Right renal cortex interstitium (tissue), 3 donors: ENCODE measurements at regions not wholly inside any gene's neighbourhood (a gene's known extent, or its start where the extent isn't known, plus 50 kb on each side); places are given as distances from the start of the nearest gene placed in this dataset.
"Not testable (repeated sequence)": the region's sequence is repeated elsewhere in the genome, so short reads cannot be mapped to it uniquely, and the experiment has no call there.

Experiments
- DNase-seq, 3 donors: peaks; one replicate each; pipeline ENCODE4 v3.0.0-alpha.2; 2013; ENCODE audit warnings: low read depth in 3 of 3, low spot score in 2 of 3

DNA sequence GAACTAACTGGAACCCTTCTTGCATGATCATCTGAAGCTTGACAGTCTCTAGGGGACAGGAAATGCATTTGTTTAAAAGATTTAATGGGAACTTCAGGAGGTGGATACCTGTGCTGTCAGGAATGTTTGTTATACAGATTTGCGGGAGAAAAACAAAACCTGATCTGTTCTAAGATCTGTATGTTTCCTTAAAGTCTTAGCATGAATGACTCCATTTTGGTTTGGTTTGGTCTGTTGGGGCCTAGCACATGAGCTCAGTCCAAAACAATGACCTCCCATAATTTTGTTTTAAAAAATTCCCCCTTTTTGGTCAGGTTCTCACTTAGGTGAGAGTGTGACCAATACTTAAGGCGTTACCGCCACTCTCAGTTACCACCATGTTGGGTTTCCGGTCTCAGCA lies 138.7 kb downstream of the AKR1D1 start:
- no peak for DNase-seq

DNA sequence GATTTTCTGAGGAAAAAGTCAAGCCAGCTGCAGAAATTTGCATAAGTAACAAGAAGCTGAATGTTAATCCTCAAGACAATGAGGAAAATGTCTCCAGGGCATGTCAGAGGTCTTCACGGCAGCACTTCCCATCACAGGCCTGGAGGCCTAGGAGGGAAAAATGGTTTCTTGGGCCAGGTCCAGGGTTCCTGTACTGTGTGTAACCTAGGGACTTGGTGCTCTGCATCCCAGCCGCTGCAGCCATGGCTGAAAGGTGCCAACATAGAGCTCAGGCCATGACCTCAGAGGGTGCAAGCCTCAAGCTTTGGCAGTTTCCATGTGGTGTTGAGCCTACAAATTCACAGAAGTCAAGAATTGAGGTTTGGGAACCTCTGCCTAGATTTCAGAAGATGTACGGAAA lies 144.1 kb downstream of the AKR1D1 start:
- DNase-seq, result not testable (repeated sequence)

DNA sequence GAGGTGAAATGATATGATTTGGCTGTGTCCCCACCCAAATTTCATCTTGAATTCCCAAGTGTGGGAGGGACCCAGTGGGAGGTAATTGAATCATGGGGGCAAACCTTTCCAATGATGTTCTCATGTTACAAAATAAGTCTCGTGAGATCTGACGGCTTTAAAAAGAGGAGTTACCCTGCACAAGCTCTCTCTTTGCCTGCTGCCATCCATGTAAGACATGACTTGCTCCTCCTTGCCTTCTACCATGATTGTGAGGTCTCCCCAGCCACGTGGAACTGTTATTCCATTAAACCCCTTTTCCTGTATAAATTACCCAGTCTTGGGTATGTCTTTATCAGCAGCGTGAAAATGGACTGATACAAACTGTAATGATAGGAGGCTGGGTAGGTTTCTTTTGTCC lies 145.1 kb downstream of the AKR1D1 start:
- not testable (repeated sequence) for DNase-seq

DNA sequence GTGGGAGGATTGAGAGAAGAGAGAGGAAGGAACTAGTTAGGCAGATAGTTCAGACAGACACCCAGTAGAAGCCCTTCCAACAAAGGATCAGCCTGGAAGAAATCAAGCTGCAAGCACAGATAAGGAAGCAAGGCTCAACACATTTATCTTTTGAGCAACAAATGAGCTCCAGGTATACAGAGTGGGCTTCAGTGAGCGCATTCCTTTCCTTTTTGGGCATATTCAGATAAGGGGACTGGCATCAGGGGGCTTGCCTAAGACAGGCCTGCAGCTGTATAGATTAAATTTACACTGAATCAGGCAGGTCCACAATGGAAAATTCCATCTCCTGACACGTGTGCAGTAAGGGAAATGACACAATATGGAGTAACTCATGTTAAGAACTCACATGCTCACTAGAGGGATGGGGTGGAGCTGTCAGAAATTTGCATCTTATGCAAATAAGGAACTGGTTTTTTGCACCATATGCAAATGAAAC lies 147.2 kb downstream of the AKR1D1 start:
- no peak for DNase-seq

DNA sequence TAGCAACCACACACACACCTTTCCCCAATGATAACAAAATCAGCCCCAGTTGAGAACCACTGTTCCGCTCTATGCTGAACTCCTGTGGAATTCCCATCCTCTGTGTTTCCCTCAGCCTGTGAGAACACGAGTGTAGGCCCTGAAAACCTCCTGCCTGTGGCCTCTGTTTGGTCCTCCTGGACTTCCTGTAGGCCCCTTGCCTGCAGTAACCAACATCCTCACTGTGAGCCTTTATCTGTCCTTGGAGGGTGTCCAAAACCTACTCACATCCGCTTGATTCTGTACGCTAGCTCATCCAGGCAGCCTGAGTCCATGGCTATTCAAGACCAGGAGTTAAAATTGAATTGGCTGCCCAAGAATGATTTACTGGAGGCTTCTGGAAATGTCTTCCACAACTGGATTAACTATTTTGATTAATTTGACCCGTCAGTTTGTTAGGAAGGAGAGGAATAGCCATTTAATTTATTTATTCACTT lies 149.8 kb downstream of the AKR1D1 start:
- peak in 1 of 3 donors; percentile 44 for DNase-seq

- no peak for DNase-seq
Observed at GRCh38 chr7:138226745-138227279, 150.6 kb downstream of the AKR1D1 start.

GRCh38 chr7:138228119-138228518 lies 151.9 kb downstream of the AKR1D1 start:
- DNase-seq, result no peak

DNA sequence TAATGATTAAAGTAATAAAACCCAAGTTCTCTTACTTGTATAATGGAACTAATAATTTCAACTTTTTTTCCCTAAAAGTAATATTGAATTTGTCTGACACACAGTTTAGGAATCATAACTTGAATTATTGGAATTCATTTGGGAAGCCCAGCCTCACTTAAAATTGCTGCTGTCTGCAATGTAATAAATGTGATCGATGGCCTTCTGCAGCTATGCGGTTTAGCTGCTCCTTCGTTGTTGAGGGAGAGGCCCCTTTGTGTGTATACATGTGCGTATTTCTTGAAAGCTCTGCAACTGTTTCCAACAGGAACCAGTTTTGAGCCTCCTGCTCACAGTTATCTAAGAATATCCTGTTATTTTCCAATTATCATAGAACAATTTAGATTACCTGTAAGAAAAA lies 152.5 kb downstream of the AKR1D1 start:
- no peak for DNase-seq

- DNase-seq, result no peak
Observed at GRCh38 chr7:138233189-138233588, 156.9 kb downstream of the AKR1D1 start.

- no peak for DNase-seq
Observed at GRCh38 chr7:138235207-138235606, 158.9 kb downstream of the AKR1D1 start.

DNA sequence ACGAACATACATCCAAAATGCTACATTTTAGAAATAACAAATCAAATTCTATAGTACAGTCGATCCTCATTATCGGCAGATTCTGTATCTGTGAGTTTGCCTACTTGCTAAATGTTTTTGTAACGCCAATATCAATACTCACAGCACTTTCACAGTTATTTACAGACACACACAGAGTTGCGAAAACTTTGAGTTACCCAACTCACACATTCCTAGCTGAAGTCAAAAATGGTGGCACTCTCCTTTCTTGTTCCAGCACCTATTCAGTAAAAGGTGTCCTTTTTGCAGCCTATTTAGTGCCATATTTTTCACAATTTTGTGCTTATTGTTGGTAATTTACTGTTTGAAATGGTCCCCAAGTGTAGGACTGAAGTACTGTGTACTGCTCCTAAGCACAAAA lies 161.7 kb downstream of the AKR1D1 start:
- no peak for DNase-seq

- no peak for DNase-seq
Observed at GRCh38 chr7:138238734-138239659, 162.7 kb downstream of the AKR1D1 start.

DNA sequence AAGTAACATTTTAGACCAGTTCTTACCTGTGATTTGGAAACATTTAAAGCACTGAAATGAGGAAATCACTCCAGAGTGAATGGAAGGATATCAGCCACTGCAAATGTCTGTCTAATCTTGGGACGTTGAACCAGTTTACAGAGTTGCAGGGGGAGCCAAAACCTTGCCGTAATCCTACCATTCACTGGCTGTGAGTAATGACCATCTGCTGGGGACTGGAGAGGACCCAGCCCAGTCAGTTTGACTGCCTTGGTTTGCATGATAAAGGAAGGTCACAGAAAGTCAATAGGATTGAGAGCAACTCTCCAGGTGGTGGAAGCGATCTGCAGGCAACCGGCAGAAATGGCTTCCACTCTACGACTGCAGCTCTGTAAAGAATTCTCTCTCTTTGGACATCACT lies 167.2 kb downstream of the AKR1D1 start:
- no peak for DNase-seq

DNA sequence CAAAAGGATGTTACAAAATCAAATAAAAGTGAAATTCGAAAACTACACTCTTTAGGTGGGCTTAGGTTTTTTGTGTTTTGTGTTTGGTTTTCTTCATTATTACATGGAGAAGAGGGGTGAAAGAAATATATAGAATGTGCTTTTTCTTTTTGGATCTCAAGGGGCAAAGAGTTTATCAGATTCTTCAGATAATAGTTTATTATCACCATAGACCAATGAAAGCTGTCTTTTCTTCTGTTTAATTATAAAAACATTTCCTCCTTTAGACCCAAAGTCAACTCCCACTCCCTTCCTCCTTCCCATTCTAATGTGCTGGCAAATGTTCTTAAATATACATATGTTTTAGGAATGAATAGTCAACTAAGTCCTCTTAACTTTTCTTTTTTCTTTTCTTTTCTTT lies 167.6 kb downstream of the AKR1D1 start:
- DNase-seq, result no peak

DNA sequence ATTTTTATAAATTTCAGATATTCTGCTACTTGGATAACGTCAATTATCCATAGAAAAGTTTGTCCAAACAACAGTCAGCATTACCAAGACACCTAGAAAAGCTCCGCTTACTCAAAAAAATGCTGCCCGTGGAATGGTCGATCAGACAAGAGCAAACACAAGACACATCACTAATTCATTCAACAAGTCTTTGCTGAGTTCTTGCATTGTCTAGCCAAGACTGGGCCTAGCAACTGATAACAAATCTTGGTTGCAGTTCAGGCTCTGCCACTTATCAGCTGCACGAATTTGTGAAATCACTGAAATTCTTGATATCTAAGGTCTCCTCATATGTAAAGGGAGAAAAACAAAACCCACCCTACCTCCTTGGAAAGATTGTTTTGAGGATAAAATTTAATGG lies 168.3 kb downstream of the AKR1D1 start:
- no peak for DNase-seq

- no peak for DNase-seq
Observed at GRCh38 chr7:138245216-138245615, 169.0 kb downstream of the AKR1D1 start.

DNA sequence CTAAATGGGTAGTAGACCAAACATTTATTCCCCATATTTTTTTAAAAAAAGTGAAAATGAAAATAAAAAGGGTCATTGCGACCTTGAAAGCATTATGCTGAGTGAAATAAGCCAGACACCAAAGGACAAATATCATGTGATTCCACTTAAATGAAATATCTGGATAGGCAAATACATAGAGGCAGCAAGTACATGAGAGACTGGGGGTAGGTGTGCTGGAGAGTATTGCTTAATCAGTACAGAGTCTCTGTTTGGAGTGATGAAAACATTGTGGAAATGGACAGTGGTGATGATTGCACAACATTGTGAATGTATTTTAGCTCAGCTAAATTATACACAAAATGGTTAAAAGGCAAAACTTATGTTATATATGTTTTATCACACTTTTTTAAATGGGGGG lies 169.4 kb downstream of the AKR1D1 start:
- DNase-seq, result no peak

DNA sequence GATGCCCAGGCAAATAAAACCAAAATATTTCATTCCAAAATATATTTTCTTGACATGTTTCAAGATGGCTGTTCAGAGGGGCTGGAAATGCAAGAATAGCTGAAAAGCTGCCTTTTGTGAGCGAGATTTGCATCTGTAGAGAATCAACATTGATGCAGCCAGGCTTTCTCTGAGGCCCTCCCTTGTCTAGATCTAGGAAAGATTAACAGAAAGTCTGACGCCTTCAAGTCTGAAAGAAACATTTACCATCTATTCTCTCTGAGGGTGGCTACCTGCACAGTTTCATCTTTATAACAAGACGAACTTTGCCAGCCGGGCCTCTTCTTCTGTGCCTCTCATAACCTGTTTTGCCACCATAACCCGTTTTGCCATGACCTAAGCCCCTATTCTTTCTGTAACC lies 170.2 kb downstream of the AKR1D1 start:
- DNase-seq, result no peak

- DNase-seq, result no peak
Observed at GRCh38 chr7:138247081-138247480, 170.8 kb downstream of the AKR1D1 start.

DNA sequence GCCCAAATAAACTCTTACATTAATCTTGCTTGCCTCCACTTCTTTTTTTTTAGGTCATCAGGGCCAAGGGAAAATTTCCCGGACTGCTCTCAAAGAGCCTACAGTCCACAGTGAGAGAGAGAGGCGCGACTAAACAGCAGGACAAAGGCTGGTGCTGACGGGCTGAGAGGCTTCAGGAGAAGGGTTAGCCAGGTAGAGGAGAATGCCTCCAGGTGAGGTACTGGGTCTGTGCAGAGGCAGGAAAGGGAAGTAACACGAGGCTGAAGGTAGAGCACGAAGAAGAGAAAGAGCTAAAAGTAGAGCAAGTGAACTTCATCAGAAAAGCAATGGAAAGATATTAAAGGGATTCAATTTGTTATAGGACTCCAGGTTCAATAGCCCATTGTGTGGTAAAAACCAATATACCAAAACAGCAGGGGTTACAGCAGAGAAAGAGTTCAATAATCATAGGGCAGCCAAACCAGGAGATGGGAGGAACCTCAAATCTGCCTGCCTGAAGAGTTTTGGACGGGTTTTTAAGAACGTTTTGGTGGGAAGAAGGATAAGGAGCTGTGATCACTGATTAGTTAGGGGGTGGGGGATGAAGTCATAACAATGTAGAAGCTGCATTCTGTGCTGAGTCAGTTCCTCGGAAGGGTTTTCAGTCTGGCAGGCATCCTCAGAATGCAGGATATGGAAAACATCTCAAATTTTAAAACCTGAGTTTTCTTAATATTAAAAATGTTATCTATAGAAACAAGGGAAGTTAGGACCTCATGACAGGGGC lies 171.5 kb downstream of the AKR1D1 start:
- DNase-seq, result no peak

DNA sequence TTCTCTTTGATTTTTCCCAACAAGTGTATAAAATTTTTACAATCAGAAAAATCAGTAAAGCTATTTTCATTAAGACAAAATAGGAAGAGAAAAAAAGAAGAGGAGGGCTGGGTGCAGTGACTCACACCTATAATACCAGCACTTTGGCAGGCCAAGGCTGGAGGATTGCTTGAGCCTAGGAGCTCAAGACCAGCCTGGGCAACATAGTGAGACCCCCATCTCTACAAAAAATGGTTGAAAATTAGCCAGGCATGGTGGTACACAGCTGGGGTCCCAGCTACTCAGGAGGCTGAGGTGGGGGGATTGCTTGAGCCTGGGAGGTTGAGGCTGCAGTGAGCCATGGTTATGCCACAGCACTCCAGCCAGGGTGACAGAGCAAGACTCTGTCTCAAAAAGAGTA lies 172.3 kb downstream of the AKR1D1 start:
- DNase-seq, result no peak
